Tibial artery (tissue), 4 donors: ENCODE measurements at regions not wholly inside any gene's neighbourhood (a gene's known extent, or its start where the extent isn't known, plus 50 kb on each side); places are given as distances from the start of the nearest gene placed in this dataset.

Source experiments
- DNase-seq, 2 donors: peaks; one replicate each; pipeline ENCODE4 v3.0.0-alpha.2; 2019
- H3K27ac ChIP-seq, 2 donors: fragments of 200-600 bp; sonication (generic) in 1 of 2; 1 replicate in 1 of 2; 2 replicates in 1 of 2; pipeline ENCODE4 v1.5.1; 2018 to 2019; ENCODE audit warnings: mild to moderate bottlenecking in 1 of 2
- H3K27me3 ChIP-seq, 2 donors: fragments of 200-600 bp; sonication (generic) in 1 of 2; one replicate each; pipeline versions ENCODE4 v1.5.1 to v1.6.0; 2016 to 2019
- H3K36me3 ChIP-seq, 3 donors: fragments of 200-600 bp; sonication (generic) in 2 of 3; one replicate each; pipeline ENCODE4 v1.5.1; 2016 to 2019; ENCODE audit warnings: mild to moderate bottlenecking in 2 of 3
- H3K4me1 ChIP-seq, 4 donors: fragments of 200-600 bp; sonication (generic) in 2 of 4; 1 replicate in 3 of 4; 2 replicates in 1 of 4; pipeline ENCODE4 v1.5.1; 2016 to 2019
- H3K4me3 ChIP-seq, 2 donors: fragments of 200-600 bp; sonication (generic) in 1 of 2; 1 replicate in 1 of 2; 2 replicates in 1 of 2; pipeline ENCODE4 v1.5.1; 2018 to 2019; ENCODE audit warnings: mild to moderate bottlenecking in 2 of 2
- H3K9me3 ChIP-seq, 3 donors: fragments of 200-600 bp; sonication (generic) in 1 of 3; one replicate each; pipeline ENCODE4 v1.5.1; 2016 to 2019
- intact Hi-C: fragments of 100-400 bp; cut with DNase I; formaldehyde crosslinking; loops from one replicate; pipeline ENCODE4 v1.15.0; 2023; ENCODE audit warnings: low total_unique reads
- TF ChIP-seq, protein P1 (sequence below), 2 experiments: fragments of 200-600 bp in 1 of 2; fragments of 450-650 bp in 1 of 2; IDR thresholded peaks; one replicate each; pipeline ENCODE4 v1.5.1; 2017 to 2019; ENCODE audit warnings: antibody characterized with exemption in 2 of 2, mild to moderate bottlenecking in 1 of 2, moderate library complexity in 1 of 2

- Histone ChIP-seq H3K27me3 (no peaks in the 10 kb centered on the region), H3K36me3 (no peaks in the 10 kb centered on the region), H3K4me3 (no peak overlapping the region), H3K27ac (no peak overlapping the region), H3K9me3 (no peaks in the 10 kb centered on the region), H3K4me1 (no peaks in the 10 kb centered on the region)
- no peak for DNase-seq
- intact Hi-C loops, result no loop called here
- TF ChIP-seq, protein P1, sequence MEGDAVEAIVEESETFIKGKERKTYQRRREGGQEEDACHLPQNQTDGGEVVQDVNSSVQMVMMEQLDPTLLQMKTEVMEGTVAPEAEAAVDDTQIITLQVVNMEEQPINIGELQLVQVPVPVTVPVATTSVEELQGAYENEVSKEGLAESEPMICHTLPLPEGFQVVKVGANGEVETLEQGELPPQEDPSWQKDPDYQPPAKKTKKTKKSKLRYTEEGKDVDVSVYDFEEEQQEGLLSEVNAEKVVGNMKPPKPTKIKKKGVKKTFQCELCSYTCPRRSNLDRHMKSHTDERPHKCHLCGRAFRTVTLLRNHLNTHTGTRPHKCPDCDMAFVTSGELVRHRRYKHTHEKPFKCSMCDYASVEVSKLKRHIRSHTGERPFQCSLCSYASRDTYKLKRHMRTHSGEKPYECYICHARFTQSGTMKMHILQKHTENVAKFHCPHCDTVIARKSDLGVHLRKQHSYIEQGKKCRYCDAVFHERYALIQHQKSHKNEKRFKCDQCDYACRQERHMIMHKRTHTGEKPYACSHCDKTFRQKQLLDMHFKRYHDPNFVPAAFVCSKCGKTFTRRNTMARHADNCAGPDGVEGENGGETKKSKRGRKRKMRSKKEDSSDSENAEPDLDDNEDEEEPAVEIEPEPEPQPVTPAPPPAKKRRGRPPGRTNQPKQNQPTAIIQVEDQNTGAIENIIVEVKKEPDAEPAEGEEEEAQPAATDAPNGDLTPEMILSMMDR (IDR thresholded peaks at IDR 0.05), result no peak
Measured at GRCh38 chr16:26645614-26646013, 421.1 kb upstream of the C16orf82 start.

GRCh38 chr16:26647870-26648269 lies 418.9 kb upstream of the C16orf82 start:
- no peak overlapping the region for H3K4me3 ChIP-seq
- intact Hi-C loops, result no loop called here
- no peaks in the 10 kb centered on the region for H3K36me3 ChIP-seq
- no peak overlapping the region for H3K27ac ChIP-seq
- no peaks in the 10 kb centered on the region for H3K9me3 ChIP-seq
- H3K27me3 ChIP-seq, result no peaks in the 10 kb centered on the region
- no peaks in the 10 kb centered on the region for H3K4me1 ChIP-seq
- DNase-seq, result no peak
- TF ChIP-seq, protein P1 (IDR thresholded peaks at IDR 0.05), result no peak

GRCh38 chr16:26648851-26649250 lies 417.9 kb upstream of the C16orf82 start:
- H3K4me3 ChIP-seq, result no peak overlapping the region
- no peak overlapping the region for H3K27ac ChIP-seq
- no peaks in the 10 kb centered on the region for H3K36me3 ChIP-seq
- TF ChIP-seq, protein P1 (IDR thresholded peaks at IDR 0.05), result no peak
- H3K27me3 ChIP-seq, result no peaks in the 10 kb centered on the region
- no peaks in the 10 kb centered on the region for H3K4me1 ChIP-seq
- intact Hi-C loops, result no loop called here
- no peaks in the 10 kb centered on the region for H3K9me3 ChIP-seq
- DNase-seq, result no peak

DNA sequence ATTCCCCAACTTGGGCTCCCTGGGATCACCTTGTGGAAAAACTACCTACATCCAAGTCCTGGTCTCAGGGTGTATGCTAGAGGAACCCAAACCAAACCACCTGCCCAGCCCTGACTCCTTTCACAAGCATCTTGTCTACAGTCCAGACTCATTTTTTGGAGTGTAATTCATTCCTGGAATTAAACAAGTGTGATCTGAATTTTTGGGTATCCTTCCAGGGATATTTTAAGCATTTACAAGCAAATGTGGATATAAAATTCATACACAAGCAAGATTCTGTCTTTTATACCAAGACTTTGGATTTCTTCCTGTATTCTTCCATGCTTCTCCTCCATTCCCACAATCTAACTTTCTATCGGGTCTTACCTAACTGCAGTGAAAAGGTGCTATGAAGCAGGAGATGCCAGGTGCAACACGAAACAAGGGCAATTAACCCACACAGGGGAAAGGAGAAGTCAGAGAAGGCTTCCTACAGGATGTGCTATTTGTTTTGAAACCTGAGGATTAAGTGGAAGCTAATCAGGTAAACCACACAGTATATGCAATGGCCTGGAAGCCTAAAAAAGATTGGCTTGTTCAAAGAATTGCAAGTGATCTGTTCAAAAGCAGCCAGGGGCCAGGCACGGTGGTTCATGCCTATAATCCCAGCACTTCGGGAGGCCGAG lies 417.2 kb upstream of the C16orf82 start:
- intact Hi-C loops, result no loop called here
- H3K4me1 ChIP-seq, result no peaks in the 10 kb centered on the region
- TF ChIP-seq, protein P1 (IDR thresholded peaks at IDR 0.05), result no peak
- no peaks in the 10 kb centered on the region for H3K36me3 ChIP-seq
- DNase-seq, result no peak
- no peaks in the 10 kb centered on the region for H3K9me3 ChIP-seq
- no peaks in the 10 kb centered on the region for H3K27me3 ChIP-seq
- H3K27ac ChIP-seq, result no peak overlapping the region
- no peak overlapping the region for H3K4me3 ChIP-seq

- Histone ChIP-seq H3K4me3 (no peak overlapping the region), H3K36me3 (no peaks in the 10 kb centered on the region), H3K27ac (no peak overlapping the region), H3K9me3 (no peaks in the 10 kb centered on the region), H3K4me1 (no peaks in the 10 kb centered on the region), H3K27me3 (no peaks in the 10 kb centered on the region)
- no peak for DNase-seq
- intact Hi-C loops, result no loop called here
- TF ChIP-seq, protein P1 (IDR thresholded peaks at IDR 0.05), result no peak
Measured at GRCh38 chr16:26651464-26651863, 415.3 kb upstream of the C16orf82 start.

DNA sequence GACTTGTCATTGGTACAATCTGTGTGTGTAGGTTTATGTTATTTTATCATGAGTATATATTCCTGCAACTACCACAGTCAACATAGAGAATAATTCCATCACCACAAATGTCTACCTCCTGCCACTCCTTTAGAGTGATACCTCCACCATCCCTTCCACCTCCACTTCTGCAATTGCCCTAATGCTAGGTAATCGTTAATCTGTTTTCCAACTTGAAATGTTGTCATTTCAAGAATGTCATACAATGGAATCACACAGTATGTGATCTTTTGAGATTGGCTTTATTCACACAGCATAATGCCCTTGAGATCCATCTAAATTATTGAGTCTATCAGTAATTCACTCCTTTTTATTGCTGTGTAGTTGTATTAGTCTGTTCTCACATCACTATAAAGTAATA lies 414.8 kb upstream of the C16orf82 start:
- intact Hi-C loops, result no loop called here

More for the DNA sequence above, 414.8 kb upstream of the C16orf82 start:
- no peak overlapping the region for H3K27ac ChIP-seq
- DNase-seq, result no peak
- H3K27me3 ChIP-seq, result no peaks in the 10 kb centered on the region
- peaks cover 0 to 1% (median 0%) of the 10 kb centered on the region in 3 donors for H3K9me3 ChIP-seq
- no peak overlapping the region for H3K4me3 ChIP-seq
- H3K4me1 ChIP-seq, result no peaks in the 10 kb centered on the region
- TF ChIP-seq, protein P1 (IDR thresholded peaks at IDR 0.05), result no peak
- no peaks in the 10 kb centered on the region for H3K36me3 ChIP-seq
